AG09319 (cell line): ENCODE measurements at regions not wholly inside any gene's neighbourhood (a gene's known extent, or its start where the extent isn't known, plus 50 kb on each side); places are given as distances from the start of the nearest gene placed in this dataset.

Experiments used
- DNase-seq: peaks from one replicate; pipeline ENCODE4 v3.0.0-alpha.2; 2010; ENCODE audit warnings: low read depth; ENCODE audit errors: extremely low read depth
- CTCF ChIP-seq: IDR thresholded peaks from 2 replicates; pipeline ENCODE4 v1.5.1; 2011; ENCODE audit warnings: low read depth, mild to moderate bottlenecking, inconsistent platforms, low read length, moderate library complexity

- no peak for DNase-seq
- TF ChIP-seq CTCF, result no peak
These were observed 217.9 kb upstream of the RAB6C start for GRCh38 chr2:129761569-129762021.

- TF ChIP-seq CTCF, result no peak
- no peak for DNase-seq
These were observed 216.9 kb upstream of the RAB6C start for GRCh38 chr2:129762386-129763189.

GRCh38 chr2:129763190-129763846 lies 216.1 kb upstream of the RAB6C start:
- TF ChIP-seq CTCF, result no peak
- DNase-seq, result no peak

GRCh38 chr2:129763966-129764365 lies 215.5 kb upstream of the RAB6C start:
- TF ChIP-seq CTCF, result no peak

GRCh38 chr2:129764376-129765325 lies 214.8 kb upstream of the RAB6C start:
- TF ChIP-seq CTCF, result no peak
- no peak for DNase-seq

More at GRCh38 chr2:129763966-129764365, 215.5 kb upstream of the RAB6C start:
- DNase-seq, result no peak

GRCh38 chr2:129765326-129765677 lies 214.2 kb upstream of the RAB6C start:
- DNase-seq, result no peak
- TF ChIP-seq CTCF, result no peak
